Occipital lobe (tissue), 2 donors: ENCODE measurements at regions not wholly inside any gene's neighbourhood (a gene's known extent, or its start where the extent isn't known, plus 50 kb on each side); places are given as distances from the start of the nearest gene placed in this dataset. TPM values are rescaled to one million over a fixed set of nuclear protein-coding genes. Genes with fewer than 3 reads are reported as not detected.

Experiments used
- DNase-seq: peaks from one replicate; lab custom pipeline; 2025; lab: John Stamatoyannopoulos, UW
- small RNA-seq: library from RNA; depleted of rRNA; stranded (forward); fragments of <200 nt; gene quantifications from one replicate; pipeline ENCODE3, GENCODE V24; 2014

GRCh38 chr18:48488388-48488850 is 50.4 kb upstream of the CTIF start:
- DNase-seq, result no peak

- no peak for DNase-seq
Observed at GRCh38 chr18:48486754-48487153, 52.1 kb upstream of the CTIF start.

GRCh38 chr18:48485828-48486405 is 52.9 kb upstream of the CTIF start:
- no peak for DNase-seq

- no peak for DNase-seq
Observed at GRCh38 chr18:48481092-48481491, 57.7 kb upstream of the CTIF start.

GRCh38 chr18:48479531-48479930 is 59.3 kb upstream of the CTIF start:
- no peak for DNase-seq

GRCh38 chr18:48477348-48477747 is 61.5 kb upstream of the CTIF start:
- no peak for DNase-seq

- no peak for DNase-seq
Observed at GRCh38 chr18:48476550-48476917, 62.3 kb upstream of the CTIF start.

- DNase-seq, result peak; percentile 33
Observed at GRCh38 chr18:48475635-48476549, 62.9 kb upstream of the CTIF start.

- no peak for DNase-seq
Observed at GRCh38 chr18:48473816-48474215, 64.6 kb upstream of the ZBTB7C start.

GRCh38 chr18:48472610-48473009 is 63.4 kb upstream of the ZBTB7C start:
- no peak for DNase-seq

- DNase-seq, result no peak
Observed at GRCh38 chr18:48470484-48471180, 61.4 kb upstream of the ZBTB7C start.

GRCh38 chr18:48468151-48468550 is 59.0 kb upstream of the ZBTB7C start:
- no peak for DNase-seq

GRCh38 chr18:48467231-48467630 is 58.0 kb upstream of the ZBTB7C start:
- DNase-seq, result no peak

GRCh38 chr18:48462510-48462909 is 53.3 kb upstream of the ZBTB7C start:
- no peak for DNase-seq

GRCh38 chr18:48460929-48461583 is 51.9 kb upstream of the ZBTB7C start:
- DNase-seq, result no peak

GRCh38 chr18:48459465-48459864 is 50.3 kb upstream of the ZBTB7C start:
- no peak for DNase-seq

- DNase-seq, result no peak
Observed at GRCh38 chr18:48459016-48459415, 49.8 kb upstream of the ZBTB7C start.

Small RNA genes lying in the stretch of these regions (small RNA-seq; reads per million reads assigned to genes)
- gene AC024288.1 (not detected), gene RNA5SP456 (not detected)
